ENCODE measurements at regions not wholly inside any gene's neighbourhood (a gene's known extent, or its start where the extent isn't known, plus 50 kb on each side); places are given as distances from the start of the nearest gene placed in this dataset.

- TF ChIP-seq CTCF (IDR thresholded peaks at IDR 0.05) = no peak
- Histone ChIP-seq H3K4me3 (no peak overlapping the region), H3K9me3 (no peaks in the 10 kb centered on the region), H3K27me3 (no peaks in the 10 kb centered on the region), H3K4me1 (peaks cover 4% of the 10 kb centered on the region), H3K27ac (no peak overlapping the region), H3K36me3 (no peaks in the 10 kb centered on the region)
- intact Hi-C loops (cut with DNase I) = no loop called here
- ATAC-seq = no peak
- no peak for DNase-seq
Measured at GRCh38 chr5:72621576-72621975, 114.4 kb upstream of the ZNF366 start.

- H3K27ac ChIP-seq = no peak overlapping the region
- no peaks in the 10 kb centered on the region for H3K36me3 ChIP-seq
- no peaks in the 10 kb centered on the region for H3K9me3 ChIP-seq
- no peaks in the 10 kb centered on the region for H3K4me1 ChIP-seq
- ATAC-seq = no peak
- no peaks in the 10 kb centered on the region for H3K27me3 ChIP-seq
- no peak for TF ChIP-seq CTCF (IDR thresholded peaks at IDR 0.05)
- no peak overlapping the region for H3K4me3 ChIP-seq
- intact Hi-C loops (cut with DNase I) = no loop called here
- no peak for DNase-seq
Measured at GRCh38 chr5:72619677-72620076, 112.5 kb upstream of the ZNF366 start.

GRCh38 chr5:72619251-72619650 is 112.0 kb upstream of the ZNF366 start:
- TF ChIP-seq CTCF (IDR thresholded peaks at IDR 0.05) = no peak
- H3K9me3 ChIP-seq = no peaks in the 10 kb centered on the region
- H3K27me3 ChIP-seq = no peaks in the 10 kb centered on the region
- H3K4me3 ChIP-seq = no peak overlapping the region
- no peak for ATAC-seq
- no peak overlapping the region for H3K27ac ChIP-seq
- intact Hi-C loops (cut with DNase I) = no loop called here
- no peaks in the 10 kb centered on the region for H3K36me3 ChIP-seq
- DNase-seq = no peak
- H3K4me1 ChIP-seq = no peaks in the 10 kb centered on the region

GRCh38 chr5:72618708-72619107 is 111.5 kb upstream of the ZNF366 start:
- Histone ChIP-seq H3K27me3 (no peaks in the 10 kb centered on the region), H3K9me3 (no peaks in the 10 kb centered on the region), H3K27ac (no peak overlapping the region), H3K4me3 (no peak overlapping the region), H3K4me1 (no peaks in the 10 kb centered on the region), H3K36me3 (no peaks in the 10 kb centered on the region)
- DNase-seq (no peak), ATAC-seq (peak; percentile 47)
- no peak for TF ChIP-seq CTCF (IDR thresholded peaks at IDR 0.05)
- intact Hi-C loops (cut with DNase I) = no loop called here

GRCh38 chr5:72615061-72615460 is 107.9 kb upstream of the ZNF366 start:
- ATAC-seq (no peak), DNase-seq (no peak)
- H3K9me3 ChIP-seq = no peaks in the 10 kb centered on the region
- intact Hi-C loops (cut with DNase I) = no loop called here
- TF ChIP-seq CTCF (IDR thresholded peaks at IDR 0.05) = no peak
- H3K27ac ChIP-seq = no peak overlapping the region
- H3K27me3 ChIP-seq = no peaks in the 10 kb centered on the region
- peaks cover 6% of the 10 kb centered on the region for H3K4me1 ChIP-seq
- H3K4me3 ChIP-seq = no peak overlapping the region
- no peaks in the 10 kb centered on the region for H3K36me3 ChIP-seq

- intact Hi-C loops (cut with DNase I) = no loop called here
- TF ChIP-seq CTCF (IDR thresholded peaks at IDR 0.05) = no peak
- H3K36me3 ChIP-seq = no peaks in the 10 kb centered on the region
- ATAC-seq (no peak), DNase-seq (no peak)
- H3K4me1 ChIP-seq = peaks cover 6% of the 10 kb centered on the region
- no peak overlapping the region for H3K4me3 ChIP-seq
- no peaks in the 10 kb centered on the region for H3K27me3 ChIP-seq
- no peaks in the 10 kb centered on the region for H3K9me3 ChIP-seq
- H3K27ac ChIP-seq = no peak overlapping the region
Measured at GRCh38 chr5:72613515-72613914, 106.3 kb upstream of the ZNF366 start.

Measured in upper lobe of right lung (tissue), 1 donor.